Lower leg skin (tissue), 4 donors: ENCODE measurements at regions not wholly inside any gene's neighbourhood (a gene's known extent, or its start where the extent isn't known, plus 50 kb on each side); places are given as distances from the start of the nearest gene placed in this dataset.

ENCODE experiments used
- DNase-seq, 2 donors: peaks; one replicate each; pipeline ENCODE4 v3.0.0-alpha.2; 2019; ENCODE audit warnings: low spot score in 2 of 2
- H3K4me3 ChIP-seq: fragments of 200-600 bp; sonication (generic); 2 replicates; pipeline ENCODE4 v1.5.1; 2017; ENCODE audit warnings: mild to moderate bottlenecking, low read depth; ENCODE audit not compliant: poor library complexity, severe bottlenecking
- POLR2A ChIP-seq, 2 donors: fragments of 450-650 bp; IDR thresholded peaks; one replicate each; pipeline ENCODE4 v1.6.1; 2016 to 2017; ENCODE audit warnings: antibody characterized with exemption in 2 of 2, mild to moderate bottlenecking in 1 of 2, moderate library complexity in 1 of 2
- WGBS, 2 donors: methylation state at CpG; one replicate each; pipeline ENCODE4 v1.1.5; 2018; 5-methylcytosine and 5-hydroxymethylcytosine counted together
- intact Hi-C: fragments of 100-400 bp; cut with DNase I; formaldehyde crosslinking; loops from one replicate; pipeline ENCODE4 v1.15.0; 2023; ENCODE audit warnings: low total_unique reads
- TF ChIP-seq, protein P1 (sequence below), 3 donors: fragments of 450-650 bp; IDR thresholded peaks; one replicate each; pipeline ENCODE4 v1.5.1; 2016; ENCODE audit warnings: antibody characterized with exemption in 3 of 3, mild to moderate bottlenecking in 3 of 3, moderate library complexity in 2 of 3

GRCh38 chr4:130628531-130628930, 1532.6 kb downstream of the C4orf33 start:
- no peak for TF ChIP-seq POLR2A (IDR thresholded peaks at IDR 0.05)
- TF ChIP-seq, protein P1, sequence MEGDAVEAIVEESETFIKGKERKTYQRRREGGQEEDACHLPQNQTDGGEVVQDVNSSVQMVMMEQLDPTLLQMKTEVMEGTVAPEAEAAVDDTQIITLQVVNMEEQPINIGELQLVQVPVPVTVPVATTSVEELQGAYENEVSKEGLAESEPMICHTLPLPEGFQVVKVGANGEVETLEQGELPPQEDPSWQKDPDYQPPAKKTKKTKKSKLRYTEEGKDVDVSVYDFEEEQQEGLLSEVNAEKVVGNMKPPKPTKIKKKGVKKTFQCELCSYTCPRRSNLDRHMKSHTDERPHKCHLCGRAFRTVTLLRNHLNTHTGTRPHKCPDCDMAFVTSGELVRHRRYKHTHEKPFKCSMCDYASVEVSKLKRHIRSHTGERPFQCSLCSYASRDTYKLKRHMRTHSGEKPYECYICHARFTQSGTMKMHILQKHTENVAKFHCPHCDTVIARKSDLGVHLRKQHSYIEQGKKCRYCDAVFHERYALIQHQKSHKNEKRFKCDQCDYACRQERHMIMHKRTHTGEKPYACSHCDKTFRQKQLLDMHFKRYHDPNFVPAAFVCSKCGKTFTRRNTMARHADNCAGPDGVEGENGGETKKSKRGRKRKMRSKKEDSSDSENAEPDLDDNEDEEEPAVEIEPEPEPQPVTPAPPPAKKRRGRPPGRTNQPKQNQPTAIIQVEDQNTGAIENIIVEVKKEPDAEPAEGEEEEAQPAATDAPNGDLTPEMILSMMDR (IDR thresholded peaks at IDR 0.05): no peak
- H3K4me3 ChIP-seq: no peak overlapping the region
- DNase-seq: no peak
- 58 to 67% methylated on average over 2 of the region's 2 CpGs for WGBS, 2 donors
- intact Hi-C loops: no loop called here

DNA sequence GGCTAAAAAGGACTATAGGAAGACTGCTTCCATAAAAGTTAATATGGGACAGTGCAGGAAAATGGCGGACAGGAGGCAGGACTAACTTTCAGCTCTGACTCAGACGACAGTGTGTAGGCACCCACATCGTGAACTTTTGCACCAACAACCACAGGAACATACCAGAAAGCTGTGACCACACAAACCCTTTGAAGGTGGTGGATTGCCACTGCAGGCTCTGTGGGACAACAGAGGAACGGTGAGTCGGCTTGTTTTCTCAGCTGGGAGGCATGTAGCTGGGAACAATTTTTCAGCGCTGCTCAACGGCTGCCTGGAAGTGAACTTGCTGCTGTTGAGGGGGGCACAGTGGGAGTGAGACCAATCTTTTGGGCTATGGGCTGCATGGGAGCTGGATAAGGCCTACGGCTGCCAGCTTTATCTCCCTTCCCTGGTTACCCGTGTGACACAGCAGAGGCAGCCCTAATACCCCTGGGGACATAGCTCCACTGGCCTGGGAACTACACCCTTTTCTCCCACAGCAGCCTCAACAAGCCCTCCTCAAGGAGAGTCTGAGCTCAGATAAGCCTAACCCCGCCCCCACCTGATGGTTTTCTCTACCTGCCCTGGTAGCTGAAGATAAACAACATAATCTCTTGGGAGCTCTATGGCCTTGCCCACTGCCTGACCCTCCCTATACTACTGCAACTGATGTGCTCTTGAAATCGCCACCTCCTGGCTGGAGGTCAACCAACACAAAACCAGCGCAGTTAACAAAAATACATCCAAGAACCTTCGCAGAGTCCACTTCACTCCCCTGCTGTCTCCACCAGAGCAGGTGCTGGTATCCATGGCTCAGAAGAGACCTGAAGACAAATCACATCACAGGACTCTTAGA, 1537.0 kb downstream of the C4orf33 start:
- 85 to 88% methylated on average over 13 of the region's 13 CpGs for WGBS, 2 donors
- intact Hi-C loops: no loop called here
- no peak for DNase-seq
- H3K4me3 ChIP-seq: no peak overlapping the region
- no peak for TF ChIP-seq POLR2A (IDR thresholded peaks at IDR 0.05)
- TF ChIP-seq, protein P1 (IDR thresholded peaks at IDR 0.05): no peak

DNA sequence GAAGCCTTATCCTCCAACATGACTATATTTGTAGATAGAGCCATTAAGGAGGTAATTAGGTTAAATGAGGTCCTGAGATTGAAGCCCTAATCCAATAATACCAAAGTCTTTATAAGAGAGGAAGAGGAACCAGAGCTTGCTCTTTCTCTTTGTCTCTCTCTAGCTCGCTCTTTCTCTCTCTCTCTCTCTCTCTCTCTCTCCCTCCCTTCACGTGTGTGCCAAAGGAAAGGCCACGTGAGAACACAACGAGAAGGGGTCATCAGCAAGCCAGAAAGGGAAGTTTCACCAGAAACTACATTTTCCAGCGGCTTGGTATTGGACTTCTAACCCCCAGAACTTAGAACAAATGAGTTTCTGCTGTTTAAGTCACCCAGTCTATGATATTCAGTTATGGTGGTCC, 1540.5 kb downstream of the C4orf33 start:
- no peak for DNase-seq
- no peak overlapping the region for H3K4me3 ChIP-seq
- TF ChIP-seq, protein P1 (IDR thresholded peaks at IDR 0.05): no peak
- no peak for TF ChIP-seq POLR2A (IDR thresholded peaks at IDR 0.05)
- WGBS, 2 donors: 58 to 72% methylated on average over 5 of the region's 5 CpGs
- intact Hi-C loops: no loop called here

DNA sequence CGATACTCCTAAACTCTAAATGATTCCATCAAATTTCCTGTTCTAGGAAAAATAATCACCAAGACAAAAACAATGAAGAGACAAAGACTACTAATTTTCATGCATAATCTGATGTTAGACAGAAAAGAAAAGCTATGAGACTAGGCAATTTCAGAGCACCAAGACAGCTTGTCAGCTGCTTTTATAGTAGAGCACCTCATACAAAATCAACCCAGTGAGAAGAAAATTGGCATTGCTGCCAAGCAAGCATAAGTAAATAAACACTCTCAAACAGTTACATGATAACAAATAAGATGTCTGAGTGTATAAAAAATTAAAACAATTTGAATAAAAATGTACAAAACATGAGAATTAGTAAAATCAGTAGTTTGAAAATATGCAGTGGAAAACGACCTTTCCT, 1544.6 kb downstream of the C4orf33 start:
- WGBS, 2 donors: 73 to 77% methylated on average over 2 of the region's 2 CpGs
- TF ChIP-seq, protein P1 (IDR thresholded peaks at IDR 0.05): no peak
- no peak for TF ChIP-seq POLR2A (IDR thresholded peaks at IDR 0.05)
- intact Hi-C loops: no loop called here

GRCh38 chr4:130646886-130647285, 1550.9 kb downstream of the C4orf33 start:
- DNase-seq: no peak
- H3K4me3 ChIP-seq: no peak overlapping the region
- no peak for TF ChIP-seq POLR2A (IDR thresholded peaks at IDR 0.05)
- TF ChIP-seq, protein P1 (IDR thresholded peaks at IDR 0.05): no peak
- intact Hi-C loops: no loop called here

More for the DNA sequence above, 1544.6 kb downstream of the C4orf33 start:
- DNase-seq: no peak
- no peak overlapping the region for H3K4me3 ChIP-seq
